ENCODE measurements at regions not wholly inside any gene's neighbourhood (a gene's known extent, or its start where the extent isn't known, plus 50 kb on each side); places are given as distances from the start of the nearest gene placed in this dataset.

- no peak for TF ChIP-seq CTCF (IDR thresholded peaks at IDR 0.05)
- TF ChIP-seq ZNF263 (CRISPR knock-in tag; IDR thresholded peaks at IDR 0.05; ENCODE audit: low read depth): no peak
- no peak for TF ChIP-seq ZBTB43 (CRISPR knock-in tag; IDR thresholded peaks at IDR 0.05)
- TF ChIP-seq ATF3 (CRISPR knock-in tag; conservative IDR thresholded peaks at IDR 0.05): no peak
- TF ChIP-seq SMAD3 (CRISPR knock-in tag; IDR thresholded peaks at IDR 0.05; ENCODE audit: borderline replicate concordance): no peak
- no peak for TF ChIP-seq NR2C2 (CRISPR knock-in tag; IDR thresholded peaks at IDR 0.05)
- no peak for TF ChIP-seq E2F5 (CRISPR knock-in tag; IDR thresholded peaks at IDR 0.05)
These were observed 161.0 kb downstream of the SEC14L1 start for GRCh38 chr17:77301694-77302266.

Measured in WTC11 (cell line).